ENCODE measurements at regions not wholly inside any gene's neighbourhood (a gene's known extent, or its start where the extent isn't known, plus 50 kb on each side); places are given as distances from the start of the nearest gene placed in this dataset.

DNA sequence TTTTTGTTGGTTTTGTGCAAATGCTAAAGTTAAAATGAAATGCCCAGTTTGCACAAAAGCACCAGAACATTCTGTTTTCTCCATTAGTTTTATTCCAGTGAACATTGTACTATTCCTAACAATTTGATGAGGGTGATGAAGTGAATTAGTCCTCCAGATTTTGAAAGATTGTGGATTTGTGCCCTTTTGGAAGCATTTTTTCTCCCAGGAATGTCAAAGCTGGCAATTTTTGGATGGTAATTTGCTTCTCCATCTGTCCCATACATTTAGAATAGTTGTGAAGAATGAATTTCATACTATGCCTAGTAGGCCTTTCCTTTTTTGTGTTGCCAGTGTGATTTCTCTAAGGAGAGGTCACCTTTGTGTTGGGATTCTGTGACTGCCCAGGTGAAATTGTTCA, 797.2 kb downstream of the BCKDHB start:
- in situ Hi-C loops (cut with HindIII; ENCODE audit: low pct_unique_long_range_greater_than_20kb, low sequenced_read_pairs), result no loop called here
- CTCF ChIA-PET, result no interaction called here
- ATAC-seq, result no peak
- H3K4me1 ChIP-seq (ENCODE audit: control insufficient read depth, insufficient read depth, low read length), result no peaks in the 10 kb centered on the region
- no peak overlapping the region for H3K27ac ChIP-seq (ENCODE audit: low read length)
- H3K4me3 ChIP-seq (ENCODE audit: low read depth in 2 of 2, low read length in 2 of 2), result no peak overlapping the region
- H3K27me3 ChIP-seq (ENCODE audit: control insufficient read depth, insufficient read depth, low read length), result no peaks in the 10 kb centered on the region
- intact Hi-C loops (cut with micrococcal nuclease; ENCODE audit: unreplicated experiment), result no loop called here
- H3K36me3 ChIP-seq (ENCODE audit: control insufficient read depth, insufficient read depth, low read length), result no peaks in the 10 kb centered on the region
- POLR2A ChIA-PET, result no interaction called here
- H3K9me3 ChIP-seq (ENCODE audit: control insufficient read depth, insufficient read depth, low read depth, low read length), result no peaks in the 10 kb centered on the region
- TF ChIP-seq, protein P1, sequence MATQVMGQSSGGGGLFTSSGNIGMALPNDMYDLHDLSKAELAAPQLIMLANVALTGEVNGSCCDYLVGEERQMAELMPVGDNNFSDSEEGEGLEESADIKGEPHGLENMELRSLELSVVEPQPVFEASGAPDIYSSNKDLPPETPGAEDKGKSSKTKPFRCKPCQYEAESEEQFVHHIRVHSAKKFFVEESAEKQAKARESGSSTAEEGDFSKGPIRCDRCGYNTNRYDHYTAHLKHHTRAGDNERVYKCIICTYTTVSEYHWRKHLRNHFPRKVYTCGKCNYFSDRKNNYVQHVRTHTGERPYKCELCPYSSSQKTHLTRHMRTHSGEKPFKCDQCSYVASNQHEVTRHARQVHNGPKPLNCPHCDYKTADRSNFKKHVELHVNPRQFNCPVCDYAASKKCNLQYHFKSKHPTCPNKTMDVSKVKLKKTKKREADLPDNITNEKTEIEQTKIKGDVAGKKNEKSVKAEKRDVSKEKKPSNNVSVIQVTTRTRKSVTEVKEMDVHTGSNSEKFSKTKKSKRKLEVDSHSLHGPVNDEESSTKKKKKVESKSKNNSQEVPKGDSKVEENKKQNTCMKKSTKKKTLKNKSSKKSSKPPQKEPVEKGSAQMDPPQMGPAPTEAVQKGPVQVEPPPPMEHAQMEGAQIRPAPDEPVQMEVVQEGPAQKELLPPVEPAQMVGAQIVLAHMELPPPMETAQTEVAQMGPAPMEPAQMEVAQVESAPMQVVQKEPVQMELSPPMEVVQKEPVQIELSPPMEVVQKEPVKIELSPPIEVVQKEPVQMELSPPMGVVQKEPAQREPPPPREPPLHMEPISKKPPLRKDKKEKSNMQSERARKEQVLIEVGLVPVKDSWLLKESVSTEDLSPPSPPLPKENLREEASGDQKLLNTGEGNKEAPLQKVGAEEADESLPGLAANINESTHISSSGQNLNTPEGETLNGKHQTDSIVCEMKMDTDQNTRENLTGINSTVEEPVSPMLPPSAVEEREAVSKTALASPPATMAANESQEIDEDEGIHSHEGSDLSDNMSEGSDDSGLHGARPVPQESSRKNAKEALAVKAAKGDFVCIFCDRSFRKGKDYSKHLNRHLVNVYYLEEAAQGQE (IDR thresholded peaks at IDR 0.05; ENCODE audit: insufficient read depth in 1 of 2, low read depth in 2 of 2, low read length in 1 of 2), result no peak
- TF ChIP-seq TCF7L2 (IDR thresholded peaks at IDR 0.05; ENCODE audit: low read depth, low read length) (no peak), POLR2AphosphoS5 (IDR thresholded peaks at IDR 0.05; ENCODE audit: low read depth, low read length) (no peak)
- TF ChIP-seq, protein P2, sequence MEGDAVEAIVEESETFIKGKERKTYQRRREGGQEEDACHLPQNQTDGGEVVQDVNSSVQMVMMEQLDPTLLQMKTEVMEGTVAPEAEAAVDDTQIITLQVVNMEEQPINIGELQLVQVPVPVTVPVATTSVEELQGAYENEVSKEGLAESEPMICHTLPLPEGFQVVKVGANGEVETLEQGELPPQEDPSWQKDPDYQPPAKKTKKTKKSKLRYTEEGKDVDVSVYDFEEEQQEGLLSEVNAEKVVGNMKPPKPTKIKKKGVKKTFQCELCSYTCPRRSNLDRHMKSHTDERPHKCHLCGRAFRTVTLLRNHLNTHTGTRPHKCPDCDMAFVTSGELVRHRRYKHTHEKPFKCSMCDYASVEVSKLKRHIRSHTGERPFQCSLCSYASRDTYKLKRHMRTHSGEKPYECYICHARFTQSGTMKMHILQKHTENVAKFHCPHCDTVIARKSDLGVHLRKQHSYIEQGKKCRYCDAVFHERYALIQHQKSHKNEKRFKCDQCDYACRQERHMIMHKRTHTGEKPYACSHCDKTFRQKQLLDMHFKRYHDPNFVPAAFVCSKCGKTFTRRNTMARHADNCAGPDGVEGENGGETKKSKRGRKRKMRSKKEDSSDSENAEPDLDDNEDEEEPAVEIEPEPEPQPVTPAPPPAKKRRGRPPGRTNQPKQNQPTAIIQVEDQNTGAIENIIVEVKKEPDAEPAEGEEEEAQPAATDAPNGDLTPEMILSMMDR (IDR thresholded peaks at IDR 0.05), result no peak
- DNase-seq (ENCODE audit: low read depth, low spot score), result no peak
- BruUV-seq (replicated peaks), result no TSS peak

DNA sequence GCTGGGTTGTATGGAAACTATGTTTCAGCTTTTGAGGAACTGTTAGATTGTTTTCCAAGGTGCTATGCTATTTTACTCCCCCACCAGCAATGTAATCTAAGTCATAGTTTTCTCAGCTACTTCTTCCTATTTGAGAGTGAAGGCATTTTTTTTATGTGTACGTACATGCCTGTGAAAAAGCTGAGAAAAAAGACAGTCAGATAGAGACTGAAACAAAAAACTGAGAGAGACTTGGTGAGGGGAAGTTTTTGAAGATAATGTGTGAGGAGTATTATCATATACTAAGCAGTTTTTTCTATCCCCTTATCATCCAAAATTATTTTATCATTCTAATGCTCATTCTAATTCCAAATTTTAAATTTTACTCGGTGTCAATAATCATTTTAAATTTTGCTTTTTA, 780.0 kb downstream of the BCKDHB start:
- Histone ChIP-seq H3K36me3 (ENCODE audit: control insufficient read depth, insufficient read depth, low read length) (no peaks in the 10 kb centered on the region), H3K9me3 (ENCODE audit: control insufficient read depth, insufficient read depth, low read depth, low read length) (no peaks in the 10 kb centered on the region; the same call in 1 of the 2 replicates), H3K27me3 (ENCODE audit: control insufficient read depth, insufficient read depth, low read length) (no peaks in the 10 kb centered on the region), H3K4me1 (ENCODE audit: control insufficient read depth, insufficient read depth, low read length) (no peaks in the 10 kb centered on the region), H3K4me3 (ENCODE audit: low read depth in 2 of 2, low read length in 2 of 2) (no peak overlapping the region), H3K27ac (ENCODE audit: low read length) (no peak overlapping the region)
- no TSS peak for BruUV-seq (replicated peaks)
- no peak for ATAC-seq
- no peak for DNase-seq (ENCODE audit: low read depth, low spot score)
- in situ Hi-C loops (cut with HindIII; ENCODE audit: low pct_unique_long_range_greater_than_20kb, low sequenced_read_pairs) (no loop called here), intact Hi-C loops (cut with micrococcal nuclease; ENCODE audit: unreplicated experiment) (no loop called here)
- POLR2A ChIA-PET, result no interaction called here
- no peak for TF ChIP-seq TCF7L2 (IDR thresholded peaks at IDR 0.05; ENCODE audit: low read depth, low read length)
- TF ChIP-seq, protein P1 (IDR thresholded peaks at IDR 0.05; ENCODE audit: insufficient read depth in 1 of 2, low read depth in 2 of 2, low read length in 1 of 2), result no peak
- TF ChIP-seq SIN3A (IDR thresholded peaks at IDR 0.05; ENCODE audit: borderline replicate concordance, insufficient read depth, low read depth, low read length), result no peak
- TF ChIP-seq, protein P2 (IDR thresholded peaks at IDR 0.05), result no peak
- no peak for TF ChIP-seq POLR2AphosphoS5 (IDR thresholded peaks at IDR 0.05; ENCODE audit: low read depth, low read length)
- CTCF ChIA-PET, result no interaction called here
